Stimulated activated naive B cell treated with anti-CD40 and anti-IgM and Interleukin-4, amounts not matched to agents 10 μg/mL and 1 μg/mL and 100 μg/mL, for 72 hours (primary cell): ENCODE measurements at regions not wholly inside any gene's neighbourhood (a gene's known extent, or its start where the extent isn't known, plus 50 kb on each side); places are given as distances from the start of the nearest gene placed in this dataset.

Source experiments
- ATAC-seq, 2 donors: fragments of 150-1000 bp; cut with Tn5 transposase; replicated peaks; 2 replicates each; pipeline ENCODE4 v1.10.0; 2021; ENCODE audit warnings: moderate library complexity in 1 of 2
- DNase-seq: peaks from one replicate; pipeline ENCODE4 v3.0.0; 2021
- H3K27ac Mint-ChIP-seq: one replicate; pipeline ENCODE4 v1.8.0; 2022; ENCODE audit warnings: mild to moderate bottlenecking, mixed read lengths
- H3K27me3 Mint-ChIP-seq, 2 donors: one replicate each; pipeline ENCODE4 v1.8.0; 2022; ENCODE audit warnings: mixed read lengths in 2 of 2
- H3K36me3 Mint-ChIP-seq, 2 donors: one replicate each; pipeline ENCODE4 v1.8.0; 2022; ENCODE audit warnings: mixed read lengths in 2 of 2, mild to moderate bottlenecking in 1 of 2
- H3K4me1 Mint-ChIP-seq, 2 donors: one replicate each; pipeline ENCODE4 v1.8.0; 2022; ENCODE audit warnings: mixed read lengths in 2 of 2, mild to moderate bottlenecking in 1 of 2
- H3K4me3 Mint-ChIP-seq, 2 donors: one replicate each; pipeline ENCODE4 v1.8.0; 2022; ENCODE audit warnings: mild to moderate bottlenecking in 2 of 2, mixed read lengths in 2 of 2, moderate library complexity in 1 of 2
- H3K9me3 Mint-ChIP-seq, 2 donors: one replicate each; pipeline ENCODE4 v1.8.0; 2022; ENCODE audit warnings: mixed read lengths in 2 of 2, mild to moderate bottlenecking in 1 of 2

DNA sequence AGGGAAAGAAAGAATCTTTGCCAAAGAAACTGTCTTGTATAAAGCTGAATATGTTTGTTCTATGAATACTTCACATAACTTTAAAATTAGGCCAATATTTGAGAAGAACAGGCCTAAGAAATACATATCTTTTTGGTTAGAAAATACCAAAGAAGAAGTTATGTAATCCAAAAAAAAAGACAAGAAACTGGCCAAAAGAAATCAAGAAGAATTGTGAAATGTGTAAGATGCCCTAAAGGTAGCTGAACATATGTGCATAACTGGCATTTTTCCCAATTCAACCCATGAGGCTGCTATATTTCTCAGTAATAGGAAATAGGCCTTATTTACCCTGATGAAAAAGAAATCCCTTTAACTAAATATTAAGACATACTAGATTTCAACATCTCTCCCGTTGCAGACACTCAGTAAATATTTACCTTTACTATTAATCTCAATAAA is 290.0 kb downstream of the CETN3 start:
- H3K4me1 Mint-ChIP-seq: peaks cover 0 to 5% of the 10 kb centered on the region in 2 donors
- ATAC-seq (no peak), DNase-seq (no peak)
- H3K27ac Mint-ChIP-seq: peak overlapping the region; percentile 56
- peaks cover 0 to 4% of the 10 kb centered on the region in 2 donors for H3K27me3 Mint-ChIP-seq
- H3K36me3 Mint-ChIP-seq: no peaks in the 10 kb centered on the region
- H3K9me3 Mint-ChIP-seq: no peaks in the 10 kb centered on the region
- no peak overlapping the region for H3K4me3 Mint-ChIP-seq

DNA sequence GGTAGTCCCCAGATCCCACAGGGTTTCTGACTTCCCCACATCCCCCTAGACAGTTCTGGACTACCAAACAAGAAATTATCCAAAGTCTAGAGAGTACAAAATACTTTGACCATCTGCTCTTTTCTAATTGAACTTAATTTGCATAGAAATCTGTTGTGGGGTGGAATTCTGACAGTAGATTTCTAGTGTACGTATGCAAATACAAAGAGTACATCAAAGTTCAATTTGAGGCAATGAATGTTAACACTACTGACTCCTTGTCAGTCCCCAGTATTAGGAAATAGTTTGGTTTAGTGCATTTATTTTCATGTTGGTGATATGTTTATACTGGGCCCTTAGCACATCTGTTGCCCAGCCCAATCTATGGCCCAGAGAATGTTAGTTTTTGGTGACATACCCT is 292.6 kb downstream of the CETN3 start:
- H3K27me3 Mint-ChIP-seq: peaks cover 0 to 4% of the 10 kb centered on the region in 2 donors
- no peak overlapping the region for H3K4me3 Mint-ChIP-seq
- no peaks in the 10 kb centered on the region for H3K4me1 Mint-ChIP-seq
- no peaks in the 10 kb centered on the region for H3K36me3 Mint-ChIP-seq
- ATAC-seq: no peak
- no peak overlapping the region for H3K27ac Mint-ChIP-seq
- DNase-seq: no peak
- H3K9me3 Mint-ChIP-seq: no peaks in the 10 kb centered on the region

DNA sequence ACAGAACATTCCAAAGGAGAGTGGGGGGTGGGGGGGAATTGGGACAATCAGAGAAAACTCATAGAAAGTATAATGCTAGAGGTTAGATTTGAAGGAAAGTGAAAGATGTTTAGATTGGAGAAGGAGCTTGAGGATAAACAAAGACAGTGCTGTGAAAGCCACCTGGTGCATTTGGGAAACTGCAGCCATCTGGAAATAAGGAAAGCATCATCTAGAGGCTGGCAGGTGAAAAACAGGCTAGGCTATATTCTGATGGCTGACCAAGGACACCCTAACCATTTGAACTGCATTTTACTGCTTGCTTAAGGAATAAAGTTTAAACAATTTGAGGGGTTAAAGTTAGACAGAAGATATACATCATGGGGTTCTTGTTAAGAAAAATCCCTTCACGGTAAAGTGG is 296.4 kb downstream of the CETN3 start:
- Mint-ChIP-seq H3K27ac (no peak overlapping the region), H3K4me3 (no peak overlapping the region), H3K36me3 (no peaks in the 10 kb centered on the region), H3K4me1 (peaks cover 0 to 7% of the 10 kb centered on the region in 2 donors), H3K9me3 (peaks cover 0 to 2% of the 10 kb centered on the region in 2 donors), H3K27me3 (peaks cover 0 to 4% of the 10 kb centered on the region in 2 donors)
- DNase-seq (no peak), ATAC-seq (no peak)

DNA sequence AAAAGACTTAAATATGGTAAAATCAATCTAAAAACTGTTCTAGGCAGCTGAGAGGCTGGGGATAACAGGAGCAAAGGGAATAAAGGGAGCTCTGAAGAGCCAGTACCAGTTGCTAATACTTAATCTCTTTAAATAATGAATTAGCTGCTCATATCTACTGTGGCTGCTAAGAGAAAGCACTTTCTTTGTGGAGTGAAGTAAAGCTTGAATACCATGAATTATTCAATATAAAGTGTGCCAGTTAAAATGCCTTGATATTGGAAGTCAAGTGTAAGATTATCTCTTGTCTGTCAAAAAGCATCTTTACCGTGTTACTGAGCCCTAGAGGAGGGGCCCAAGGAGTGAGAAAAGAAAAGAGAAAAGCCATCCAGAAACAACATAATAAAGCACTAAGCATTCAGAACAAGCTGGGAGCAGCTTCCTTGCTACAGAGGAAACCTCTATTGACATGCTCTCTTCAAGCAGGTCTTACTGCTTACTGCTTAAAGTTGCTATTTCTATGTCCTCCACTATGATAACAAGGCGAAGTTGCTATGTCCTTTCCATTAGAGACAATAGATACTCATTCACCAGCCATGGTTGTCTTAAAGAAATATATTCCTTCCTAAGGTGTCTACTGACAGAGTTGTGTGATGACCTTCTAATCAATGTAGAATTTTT is 297.4 kb downstream of the CETN3 start:
- Mint-ChIP-seq H3K9me3 (peaks cover 0 to 2% of the 10 kb centered on the region in 2 donors), H3K27ac (no peak overlapping the region), H3K36me3 (no peaks in the 10 kb centered on the region), H3K27me3 (peaks cover 0 to 4% of the 10 kb centered on the region in 2 donors), H3K4me3 (no peak overlapping the region), H3K4me1 (peaks cover 0 to 7% of the 10 kb centered on the region in 2 donors)
- no peak for ATAC-seq
- no peak for DNase-seq

DNA sequence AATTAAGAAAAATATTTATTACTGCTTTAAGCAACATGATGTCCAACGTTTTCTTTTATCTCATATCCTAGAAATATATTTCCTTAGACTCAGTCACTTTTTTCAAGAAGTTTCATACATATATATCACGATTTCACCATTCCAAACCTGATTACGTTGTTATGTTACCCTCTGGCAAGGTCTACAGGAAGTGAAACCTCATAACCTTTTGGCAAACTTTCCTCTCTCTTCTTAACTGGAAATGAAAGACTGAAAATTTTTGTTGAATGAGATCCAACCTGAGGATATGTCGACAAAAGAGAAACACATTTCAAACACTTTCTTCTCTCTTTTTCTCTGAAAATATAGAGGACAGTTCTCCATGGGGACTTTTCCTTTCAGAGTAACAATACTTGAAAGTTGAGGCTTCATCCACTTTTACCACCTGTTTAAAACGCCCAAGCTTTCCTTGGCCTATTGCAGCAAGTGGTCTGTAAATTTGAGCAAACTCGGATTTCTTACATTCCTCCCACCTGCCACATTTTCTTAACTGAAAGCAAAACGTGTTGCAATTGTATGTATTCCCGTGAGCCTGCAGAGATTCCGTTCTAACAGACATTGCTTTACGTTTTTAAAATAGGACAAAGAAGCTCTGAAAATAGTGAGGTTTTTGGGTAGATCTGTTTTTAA is 298.1 kb downstream of the CETN3 start:
- Mint-ChIP-seq H3K9me3 (peaks cover 0 to 2% of the 10 kb centered on the region in 2 donors), H3K27me3 (peaks cover 0 to 2% of the 10 kb centered on the region in 2 donors), H3K4me3 (no peak overlapping the region), H3K27ac (no peak overlapping the region), H3K4me1 (peaks cover 0 to 7% of the 10 kb centered on the region in 2 donors), H3K36me3 (no peaks in the 10 kb centered on the region)
- ATAC-seq (peak; percentile 44 to 55), DNase-seq (no peak)

GRCh38 chr5:90109285-90109684 is 300.3 kb downstream of the CETN3 start:
- Mint-ChIP-seq H3K36me3 (peaks cover 0 to 3% of the 10 kb centered on the region in 2 donors), H3K27me3 (peaks cover 0 to 3% of the 10 kb centered on the region in 2 donors), H3K9me3 (peaks cover 7 to 8% of the 10 kb centered on the region in 2 donors), H3K4me3 (no peak overlapping the region), H3K4me1 (peaks cover 0 to 7% of the 10 kb centered on the region in 2 donors), H3K27ac (no peak overlapping the region)
- DNase-seq: no peak
- ATAC-seq: no peak

GRCh38 chr5:90099099-90099498 is 310.5 kb downstream of the CETN3 start:
- DNase-seq (no peak), ATAC-seq (no peak)
- no peak overlapping the region for H3K27ac Mint-ChIP-seq
- H3K4me3 Mint-ChIP-seq: no peak overlapping the region
- no peaks in the 10 kb centered on the region for H3K9me3 Mint-ChIP-seq
- no peaks in the 10 kb centered on the region for H3K4me1 Mint-ChIP-seq
- H3K36me3 Mint-ChIP-seq: no peaks in the 10 kb centered on the region
- no peaks in the 10 kb centered on the region for H3K27me3 Mint-ChIP-seq

GRCh38 chr5:90097082-90097477 is 312.5 kb downstream of the CETN3 start:
- Mint-ChIP-seq H3K36me3 (no peaks in the 10 kb centered on the region), H3K9me3 (no peaks in the 10 kb centered on the region), H3K4me3 (no peak overlapping the region), H3K4me1 (no peaks in the 10 kb centered on the region), H3K27me3 (no peaks in the 10 kb centered on the region), H3K27ac (no peak overlapping the region)
- DNase-seq (no peak), ATAC-seq (no peak)

GRCh38 chr5:90096415-90097081 is 313.0 kb downstream of the CETN3 start:
- DNase-seq: no peak
- Mint-ChIP-seq H3K36me3 (no peaks in the 10 kb centered on the region), H3K4me1 (no peaks in the 10 kb centered on the region), H3K4me3 (no peak overlapping the region), H3K27ac (no peak overlapping the region), H3K9me3 (no peaks in the 10 kb centered on the region), H3K27me3 (no peaks in the 10 kb centered on the region)
- no peak for ATAC-seq

GRCh38 chr5:90095292-90096060 is 314.1 kb downstream of the CETN3 start:
- Mint-ChIP-seq H3K27ac (no peak overlapping the region), H3K9me3 (peaks cover 0 to under 1% of the 10 kb centered on the region in 2 donors)
- ATAC-seq: no peak

DNA sequence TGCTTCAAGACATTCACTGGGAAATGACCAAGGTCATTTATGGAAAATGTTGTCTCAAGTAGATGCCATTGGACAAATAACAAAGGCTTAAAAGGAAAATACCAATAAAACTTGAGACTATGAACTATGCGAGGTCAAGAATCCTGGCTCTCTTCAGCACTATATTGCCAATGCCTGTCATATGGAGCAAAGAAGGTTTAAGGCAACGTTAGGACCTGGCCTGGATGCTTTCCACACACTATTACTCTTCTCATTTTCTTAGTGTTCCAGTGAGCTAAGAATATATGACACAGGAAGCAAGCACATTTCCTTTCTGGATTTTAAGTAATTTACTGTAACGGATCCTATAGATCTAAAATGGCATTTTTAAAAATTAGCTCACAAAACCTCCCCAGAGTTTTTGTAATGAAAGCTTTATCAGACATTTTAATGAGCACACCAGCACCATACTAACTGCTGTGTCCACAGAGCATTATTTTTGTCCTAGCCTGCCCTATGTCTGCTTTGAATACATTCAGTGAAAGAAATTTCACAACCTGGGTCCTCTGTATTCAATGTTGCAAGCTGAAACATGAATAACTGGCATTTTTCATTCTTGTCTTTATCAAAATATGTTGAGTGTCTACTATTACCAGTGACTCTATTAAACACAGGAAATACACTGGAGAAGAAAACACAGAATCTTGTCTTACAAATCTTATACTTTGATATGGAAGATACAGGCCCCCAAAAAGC is 315.6 kb downstream of the CETN3 start:
- Mint-ChIP-seq H3K27ac (no peak overlapping the region), H3K36me3 (peaks cover 2 to 4% of the 10 kb centered on the region in 2 donors), H3K4me3 (no peak overlapping the region), H3K27me3 (peaks cover 0 to 3% of the 10 kb centered on the region in 2 donors), H3K9me3 (peaks cover 10 to 11% of the 10 kb centered on the region in 2 donors), H3K4me1 (no peaks in the 10 kb centered on the region)
- ATAC-seq (no peak), DNase-seq (no peak)

More at GRCh38 chr5:90095292-90096060, 314.1 kb downstream of the CETN3 start:
- Mint-ChIP-seq H3K4me1 (no peaks in the 10 kb centered on the region), H3K4me3 (no peak overlapping the region), H3K27me3 (no peaks in the 10 kb centered on the region), H3K36me3 (no peaks in the 10 kb centered on the region)
- DNase-seq: no peak

DNA sequence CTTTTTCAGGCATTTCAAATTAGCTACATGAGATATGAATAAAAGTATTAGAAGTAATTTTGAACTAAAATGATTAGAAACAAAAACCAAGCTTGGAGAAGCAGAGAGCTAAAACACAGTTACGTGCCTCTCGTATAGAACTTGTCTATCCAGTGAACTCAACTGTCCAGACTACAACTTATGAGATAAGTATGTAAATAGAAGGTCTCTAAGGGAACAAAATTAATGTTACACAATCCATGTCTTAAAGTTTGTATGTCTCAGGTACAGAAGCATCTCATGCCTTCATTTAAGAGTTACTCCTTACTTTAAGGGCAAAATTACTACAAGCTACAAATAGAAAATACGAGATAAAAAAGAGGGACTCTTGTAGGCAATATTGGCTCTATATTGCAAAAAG is 316.8 kb downstream of the CETN3 start:
- Mint-ChIP-seq H3K27me3 (peaks cover 0 to 6% of the 10 kb centered on the region in 2 donors), H3K4me3 (no peak overlapping the region), H3K4me1 (no peaks in the 10 kb centered on the region), H3K27ac (no peak overlapping the region), H3K9me3 (peaks cover 13 to 18% of the 10 kb centered on the region in 2 donors), H3K36me3 (peaks cover 5 to 7% of the 10 kb centered on the region in 2 donors)
- ATAC-seq (no peak), DNase-seq (no peak)

DNA sequence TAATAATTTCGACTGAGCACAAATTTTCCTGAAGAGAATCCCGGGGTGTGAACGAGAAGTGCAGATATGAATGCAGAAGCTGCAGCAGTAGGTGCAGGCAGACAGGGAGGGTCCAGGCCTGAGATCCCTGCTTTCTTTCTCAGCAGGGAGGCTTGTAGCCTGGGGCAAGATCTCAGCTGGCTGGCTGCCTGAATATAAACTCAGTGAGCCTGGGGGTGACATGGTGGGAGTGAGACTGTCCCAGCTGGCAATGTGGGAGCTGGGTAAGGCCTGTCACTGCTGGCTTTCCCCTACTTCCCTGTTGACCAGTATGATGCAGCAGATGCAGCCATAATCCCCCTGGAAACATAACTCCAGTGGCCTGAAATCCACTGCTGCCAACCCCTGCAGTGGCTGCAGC is 325.2 kb downstream of the CETN3 start:
- no peak for ATAC-seq
- H3K27ac Mint-ChIP-seq: peak overlapping the region; percentile 28
- peaks cover 5 to 19% of the 10 kb centered on the region in 2 donors for H3K27me3 Mint-ChIP-seq
- H3K9me3 Mint-ChIP-seq: peaks cover 24 to 32% of the 10 kb centered on the region in 2 donors
- H3K4me1 Mint-ChIP-seq: peaks cover 2 to 5% of the 10 kb centered on the region in 2 donors
- H3K4me3 Mint-ChIP-seq: no peak overlapping the region
- DNase-seq: no peak
- peaks cover 9 to 10% of the 10 kb centered on the region in 2 donors for H3K36me3 Mint-ChIP-seq
